Hepatocyte (in vitro differentiated cells): ENCODE measurements at regions not wholly inside any gene's neighbourhood (a gene's known extent, or its start where the extent isn't known, plus 50 kb on each side); places are given as distances from the start of the nearest gene placed in this dataset.
"Not testable (repeated sequence)": the region's sequence is repeated elsewhere in the genome, so short reads cannot be mapped to it uniquely, and the experiment has no call there.

Experiments
- DNase-seq: peaks from one replicate; pipeline ENCODE4 v3.0.0-alpha.2; 2016; ENCODE audit warnings: low spot score
- H2AFZ ChIP-seq: fragments of 200-600 bp; sonication (generic); 2 replicates; pipeline ENCODE4 v1.6.0; 2016; ENCODE audit warnings: antibody characterized with exemption, mild to moderate bottlenecking
- H3K27ac ChIP-seq: fragments of 200-600 bp; sonication (generic); 2 replicates; pipeline ENCODE4 v1.5.1; 2016; ENCODE audit warnings: mild to moderate bottlenecking
- H3K27me3 ChIP-seq: fragments of 200-600 bp; sonication (generic); 2 replicates; pipeline ENCODE4 v1.6.1; 2016
- H3K36me3 ChIP-seq: fragments of 200-600 bp; sonication (generic); replicated peaks from 2 replicates; pipeline ENCODE4 v1.5.1; 2016; ENCODE audit warnings: low read depth; ENCODE audit not compliant: insufficient read depth
- H3K4me1 ChIP-seq: fragments of 200-600 bp; sonication (generic); 2 replicates; pipeline ENCODE4 v1.5.1; 2016; ENCODE audit warnings: mild to moderate bottlenecking, moderate library complexity; ENCODE audit not compliant: insufficient read depth
- H3K4me2 ChIP-seq: fragments of 200-600 bp; sonication (generic); 2 replicates; pipeline ENCODE4 v1.6.0; 2016
- H3K4me3 ChIP-seq: fragments of 200-600 bp; sonication (generic); 2 replicates; pipeline ENCODE4 v1.5.1; 2016; ENCODE audit warnings: mild to moderate bottlenecking
- H3K79me2 ChIP-seq: fragments of 200-600 bp; sonication (generic); 2 replicates; pipeline ENCODE4 v1.6.0; 2017; ENCODE audit warnings: mild to moderate bottlenecking
- H3K9me2 ChIP-seq: fragments of 200-600 bp; sonication (generic); replicated peaks from 2 replicates; pipeline ENCODE4 v1.6.0; 2017; ENCODE audit warnings: mild to moderate bottlenecking; ENCODE audit not compliant: insufficient read depth
- H3K9me3 ChIP-seq: fragments of 200-600 bp; sonication (generic); 2 replicates; pipeline ENCODE4 v1.5.1; 2016; ENCODE audit warnings: low read depth, mild to moderate bottlenecking
- H4K20me1 ChIP-seq: fragments of 200-600 bp; sonication (generic); 2 replicates; pipeline ENCODE4 v1.6.0; 2016; ENCODE audit warnings: mild to moderate bottlenecking; ENCODE audit not compliant: insufficient read depth, poor library complexity, severe bottlenecking
- EZH2 ChIP-seq: fragments of 200-600 bp; sonication (generic); IDR thresholded peaks from 2 replicates; pipeline ENCODE4 v1.6.1; 2016; ENCODE audit warnings: antibody characterized with exemption, mild to moderate bottlenecking, borderline replicate concordance
- EZH2phosphoT487 ChIP-seq: fragments of 200-600 bp; sonication (generic); IDR thresholded peaks from one replicate; pipeline ENCODE4 v1.6.1; 2018; ENCODE audit warnings: antibody characterized with exemption, mild to moderate bottlenecking, low read depth, moderate library complexity; ENCODE audit not compliant: unreplicated experiment, severe bottlenecking
- WGBS: methylation state at CpG from one replicate; pipeline ENCODE4 v1.1.6; 2016; ENCODE audit warnings: low lambda C conversion rate; ENCODE audit errors: missing lambda C conversion rate; 5-methylcytosine and 5-hydroxymethylcytosine counted together
- TF ChIP-seq, protein P1 (sequence below): fragments of 200-600 bp; sonication (generic); IDR thresholded peaks from 2 replicates; pipeline ENCODE4 v1.5.1; 2016; ENCODE audit warnings: antibody characterized with exemption, mild to moderate bottlenecking; ENCODE audit not compliant: poor library complexity

DNA sequence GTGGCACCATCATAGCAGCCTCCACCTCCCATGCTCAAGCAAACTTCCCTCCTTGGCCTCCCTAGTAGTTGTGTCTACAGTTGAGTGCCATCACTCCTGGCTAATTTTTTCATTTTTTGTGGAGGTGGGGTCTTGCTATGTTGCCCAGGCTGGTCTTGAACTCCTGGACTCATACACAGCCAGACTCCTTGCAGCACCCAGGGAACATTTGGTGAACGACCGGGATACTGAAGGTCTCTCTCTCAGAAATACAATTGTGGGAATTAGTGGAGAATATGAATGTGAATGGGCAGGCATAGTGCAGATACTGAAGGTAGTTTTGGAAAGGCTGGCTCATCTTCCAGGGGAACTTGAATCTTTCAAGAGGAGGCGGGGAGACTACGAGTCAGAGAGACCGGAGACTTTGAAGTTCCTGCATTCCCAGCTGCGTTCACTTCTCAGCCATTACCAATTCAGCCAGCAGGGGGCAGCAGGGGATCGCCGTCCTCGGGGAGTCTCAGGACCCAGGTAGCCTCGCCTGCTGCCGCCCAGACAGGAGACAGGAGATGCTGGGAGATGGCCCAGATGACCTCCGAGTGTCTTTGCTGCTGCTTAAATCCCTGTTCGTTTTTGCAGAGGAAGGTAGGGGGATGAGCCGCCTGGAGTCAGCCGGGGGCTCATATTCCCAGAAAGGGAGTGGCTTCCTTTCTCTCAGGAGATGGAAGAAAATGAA, 68.6 kb downstream of the HAPSTR1 start:
- WGBS: 12% methylated on average over 15 of the region's 15 CpGs
- no peak overlapping the region for H3K27ac ChIP-seq
- no peaks in the 10 kb centered on the region for H3K79me2 ChIP-seq
- H3K9me3 ChIP-seq: no peaks in the 10 kb centered on the region
- no peak overlapping the region for H2AFZ ChIP-seq
- peak; percentile 84 for DNase-seq
- H3K4me1 ChIP-seq: no peaks in the 10 kb centered on the region
- H3K27me3 ChIP-seq: peaks cover 7% of the 10 kb centered on the region
- peak overlapping the region; percentile 16 for H3K4me2 ChIP-seq
- no peak overlapping the region for H3K4me3 ChIP-seq
- no peaks in the 10 kb centered on the region for H3K9me2 ChIP-seq
- TF ChIP-seq, protein P1, sequence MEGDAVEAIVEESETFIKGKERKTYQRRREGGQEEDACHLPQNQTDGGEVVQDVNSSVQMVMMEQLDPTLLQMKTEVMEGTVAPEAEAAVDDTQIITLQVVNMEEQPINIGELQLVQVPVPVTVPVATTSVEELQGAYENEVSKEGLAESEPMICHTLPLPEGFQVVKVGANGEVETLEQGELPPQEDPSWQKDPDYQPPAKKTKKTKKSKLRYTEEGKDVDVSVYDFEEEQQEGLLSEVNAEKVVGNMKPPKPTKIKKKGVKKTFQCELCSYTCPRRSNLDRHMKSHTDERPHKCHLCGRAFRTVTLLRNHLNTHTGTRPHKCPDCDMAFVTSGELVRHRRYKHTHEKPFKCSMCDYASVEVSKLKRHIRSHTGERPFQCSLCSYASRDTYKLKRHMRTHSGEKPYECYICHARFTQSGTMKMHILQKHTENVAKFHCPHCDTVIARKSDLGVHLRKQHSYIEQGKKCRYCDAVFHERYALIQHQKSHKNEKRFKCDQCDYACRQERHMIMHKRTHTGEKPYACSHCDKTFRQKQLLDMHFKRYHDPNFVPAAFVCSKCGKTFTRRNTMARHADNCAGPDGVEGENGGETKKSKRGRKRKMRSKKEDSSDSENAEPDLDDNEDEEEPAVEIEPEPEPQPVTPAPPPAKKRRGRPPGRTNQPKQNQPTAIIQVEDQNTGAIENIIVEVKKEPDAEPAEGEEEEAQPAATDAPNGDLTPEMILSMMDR: peak; percentile 73
- TF ChIP-seq EZH2 (no peak), EZH2phosphoT487 (no peak)
- H4K20me1 ChIP-seq: no peaks in the 10 kb centered on the region
- no peaks in the 10 kb centered on the region for H3K36me3 ChIP-seq

DNA sequence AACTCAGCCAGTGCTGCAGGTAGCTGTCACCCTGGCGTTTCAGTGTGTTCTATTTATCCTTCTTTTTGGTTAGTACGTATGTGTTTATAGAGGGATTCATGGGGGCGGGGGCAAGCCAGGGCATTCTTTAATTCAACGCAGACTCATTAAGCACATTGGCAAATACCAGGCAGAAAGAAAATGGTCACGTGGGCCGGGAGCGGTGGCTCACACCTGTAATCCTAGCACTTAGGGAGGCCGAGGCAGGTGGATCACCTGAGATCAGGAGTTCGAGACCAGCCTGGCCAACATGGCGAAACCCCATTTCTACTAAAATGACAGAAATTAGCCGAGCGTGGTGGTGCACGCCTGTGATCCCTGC, 69.1 kb downstream of the HAPSTR1 start:
- Histone ChIP-seq H3K27me3 (peaks cover 7% of the 10 kb centered on the region), H3K9me2 (no peaks in the 10 kb centered on the region), H3K4me1 (no peaks in the 10 kb centered on the region), H3K36me3 (no peaks in the 10 kb centered on the region), H4K20me1 (no peaks in the 10 kb centered on the region), H3K79me2 (no peaks in the 10 kb centered on the region), H3K4me2 (peak overlapping the region; percentile 16), H3K27ac (no peak overlapping the region), H3K9me3 (no peaks in the 10 kb centered on the region), H3K4me3 (no peak overlapping the region), H2AFZ (no peak overlapping the region)
- no peak for DNase-seq
- WGBS: 80% methylated on average over 13 of the region's 13 CpGs
- no peak for TF ChIP-seq EZH2
- TF ChIP-seq EZH2phosphoT487: no peak
- TF ChIP-seq, protein P1: no peak

DNA sequence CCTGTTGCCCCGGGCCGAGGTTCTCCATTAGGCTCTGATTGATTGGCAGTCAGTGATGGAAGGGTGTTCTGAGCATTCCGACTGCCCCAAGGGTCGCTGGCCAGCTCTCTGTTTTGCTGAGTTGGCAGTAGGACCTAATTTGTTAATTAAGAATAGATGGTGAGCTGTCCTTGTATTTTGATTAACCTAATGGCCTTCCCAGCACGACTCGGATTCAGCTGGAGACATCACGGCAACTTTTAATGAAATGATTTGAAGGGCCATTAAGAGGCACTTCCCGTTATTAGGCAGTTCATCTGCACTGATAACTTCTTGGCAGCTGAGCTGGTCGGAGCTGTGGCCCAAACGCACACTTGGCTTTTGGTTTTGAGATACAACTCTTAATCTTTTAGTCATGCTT, 74.2 kb downstream of the HAPSTR1 start:
- no peaks in the 10 kb centered on the region for H3K36me3 ChIP-seq

DNA sequence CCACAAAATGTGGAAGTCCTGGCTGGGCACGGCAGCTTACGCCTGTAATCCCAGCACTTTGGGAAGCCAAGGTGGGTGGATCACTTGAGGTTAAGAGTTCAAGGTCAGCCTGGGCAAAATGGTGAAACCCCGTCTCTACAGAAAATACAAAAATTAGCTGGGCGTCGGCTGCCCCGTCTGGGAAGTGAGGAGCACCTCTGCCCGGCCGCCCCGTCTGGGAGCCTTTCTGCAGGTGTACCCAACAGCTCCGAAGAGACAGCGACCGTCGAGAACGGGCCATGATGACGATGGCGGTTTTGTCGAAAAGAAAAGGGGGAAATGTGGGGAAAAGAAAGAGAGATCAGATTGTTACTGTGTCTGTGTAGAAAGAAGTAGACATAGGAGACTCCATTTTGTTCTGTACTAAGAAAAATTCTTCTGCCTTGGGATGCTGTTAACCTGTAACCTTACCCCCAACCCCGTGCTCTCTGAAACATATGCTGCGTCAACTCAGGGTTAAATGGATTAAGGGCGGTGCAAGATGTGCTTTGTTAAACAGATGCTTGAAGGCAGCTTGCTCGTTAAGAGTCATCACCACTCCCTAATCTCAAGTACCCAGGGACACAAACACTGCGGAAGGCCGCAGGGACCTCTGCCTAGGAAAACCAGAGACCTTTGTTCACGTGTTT, 75.0 kb downstream of the HAPSTR1 start:
- WGBS: 79% methylated on average over 24 of the region's 24 CpGs
- not testable (repeated sequence) for H3K79me2 ChIP-seq

More for the DNA sequence above, 74.2 kb downstream of the HAPSTR1 start:
- Histone ChIP-seq H2AFZ (no peak overlapping the region), H3K9me2 (no peaks in the 10 kb centered on the region), H3K27ac (no peak overlapping the region), H3K9me3 (no peaks in the 10 kb centered on the region), H3K79me2 (no peaks in the 10 kb centered on the region), H4K20me1 (no peaks in the 10 kb centered on the region), H3K4me2 (no peak overlapping the region), H3K4me1 (no peaks in the 10 kb centered on the region), H3K27me3 (no peaks in the 10 kb centered on the region), H3K4me3 (no peak overlapping the region)
- WGBS: 82% methylated on average over 10 of the region's 10 CpGs
- DNase-seq: no peak
- TF ChIP-seq, protein P1: no peak
- TF ChIP-seq EZH2phosphoT487 (no peak), EZH2 (no peak)

More for the DNA sequence above, 75.0 kb downstream of the HAPSTR1 start:
- not testable (repeated sequence) for H3K27ac ChIP-seq, H3K4me1 ChIP-seq, H4K20me1 ChIP-seq, H3K9me2 ChIP-seq, H3K36me3 ChIP-seq, H3K27me3 ChIP-seq, H3K4me3 ChIP-seq, DNase-seq, H3K4me2 ChIP-seq, H3K9me3 ChIP-seq, H2AFZ ChIP-seq
